ENCODE measurements at regions not wholly inside any gene's neighbourhood (a gene's known extent, or its start where the extent isn't known, plus 50 kb on each side); places are given as distances from the start of the nearest gene placed in this dataset.

- TF ChIP-seq CTCF (conservative IDR thresholded peaks at IDR 0.05) = no peak
- H3K27me3 Mint-ChIP-seq = peaks cover 2% of the 10 kb centered on the region
- H3K9me3 Mint-ChIP-seq = peaks cover 4% of the 10 kb centered on the region
- H3K4me1 Mint-ChIP-seq (ENCODE audit: unreplicated experiment) = peaks cover 35% of the 10 kb centered on the region
- no peak overlapping the region for H3K4me3 Mint-ChIP-seq
- H3K36me3 Mint-ChIP-seq = peaks cover 3% of the 10 kb centered on the region
- no peak for DNase-seq (ENCODE audit: extremely low spot score, unreplicated experiment)
- H3K27ac Mint-ChIP-seq = no peak overlapping the region
These were observed 670.5 kb upstream of the USP24 start for GRCh38 chr1:55885619-55886018.

GRCh38 chr1:55882931-55883330 lies 667.8 kb upstream of the USP24 start:
- H3K4me3 Mint-ChIP-seq = no peak overlapping the region
- peaks cover 20% of the 10 kb centered on the region for H3K27me3 Mint-ChIP-seq
- H3K4me1 Mint-ChIP-seq (ENCODE audit: unreplicated experiment) = peaks cover 35% of the 10 kb centered on the region
- no peak overlapping the region for H3K27ac Mint-ChIP-seq
- peaks cover 4% of the 10 kb centered on the region for H3K9me3 Mint-ChIP-seq
- H3K36me3 Mint-ChIP-seq = peaks cover 3% of the 10 kb centered on the region
- TF ChIP-seq CTCF (conservative IDR thresholded peaks at IDR 0.05) = no peak
- no peak for DNase-seq (ENCODE audit: extremely low spot score, unreplicated experiment)

GRCh38 chr1:55879346-55879745 lies 664.2 kb upstream of the USP24 start:
- peaks cover 36% of the 10 kb centered on the region for H3K27me3 Mint-ChIP-seq
- H3K36me3 Mint-ChIP-seq = no peaks in the 10 kb centered on the region
- peaks cover 21% of the 10 kb centered on the region for H3K4me1 Mint-ChIP-seq (ENCODE audit: unreplicated experiment)
- no peak overlapping the region for H3K4me3 Mint-ChIP-seq
- no peak for DNase-seq (ENCODE audit: extremely low spot score, unreplicated experiment)
- TF ChIP-seq CTCF (conservative IDR thresholded peaks at IDR 0.05) = no peak
- peaks cover 4% of the 10 kb centered on the region for H3K9me3 Mint-ChIP-seq
- H3K27ac Mint-ChIP-seq = no peak overlapping the region

DNA sequence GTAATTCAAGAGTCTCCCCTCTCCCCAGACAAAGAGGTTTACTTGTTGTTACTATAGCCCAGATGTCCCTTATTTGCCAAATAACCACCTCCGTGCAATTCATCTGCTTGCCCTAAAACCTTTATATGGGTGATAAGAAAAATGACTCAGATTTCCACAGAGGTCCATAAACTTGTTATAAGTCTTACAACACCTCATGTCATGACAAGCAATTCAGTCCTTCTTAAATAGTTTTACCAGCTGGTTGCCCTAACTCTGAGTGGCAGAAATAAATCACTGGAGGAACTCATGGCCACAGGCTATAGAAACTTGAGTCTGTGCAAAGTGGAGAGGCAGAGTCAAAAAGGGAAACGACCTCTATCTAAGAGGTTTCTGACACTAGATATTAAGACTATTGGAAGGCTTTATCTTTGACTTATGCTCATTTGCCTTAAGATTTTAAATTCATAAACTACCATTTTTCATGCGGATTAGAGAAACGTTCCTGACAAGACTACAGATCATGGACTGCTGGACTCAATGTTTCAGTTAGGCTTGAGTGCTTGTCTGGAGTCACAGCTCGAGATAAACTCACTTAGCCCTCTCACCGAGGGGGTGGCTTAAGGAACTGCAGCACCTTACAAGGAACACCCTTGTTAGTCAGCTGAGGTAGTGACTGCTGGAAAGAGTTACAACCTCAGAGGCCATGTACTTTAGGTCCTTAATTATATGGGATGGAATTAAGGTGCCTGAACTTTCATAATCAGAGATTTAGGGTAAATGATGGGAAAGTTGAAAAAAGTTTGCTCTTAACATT lies 662.5 kb upstream of the USP24 start:
- peaks cover 28% of the 10 kb centered on the region for H3K4me1 Mint-ChIP-seq (ENCODE audit: unreplicated experiment)
- no peak for DNase-seq (ENCODE audit: extremely low spot score, unreplicated experiment)
- peaks cover 44% of the 10 kb centered on the region for H3K27me3 Mint-ChIP-seq
- H3K36me3 Mint-ChIP-seq = no peaks in the 10 kb centered on the region
- no peak for TF ChIP-seq CTCF (conservative IDR thresholded peaks at IDR 0.05)
- no peak overlapping the region for H3K27ac Mint-ChIP-seq
- H3K4me3 Mint-ChIP-seq = no peak overlapping the region
- peaks cover 3% of the 10 kb centered on the region for H3K9me3 Mint-ChIP-seq

- peaks cover 32% of the 10 kb centered on the region for H3K4me1 Mint-ChIP-seq (ENCODE audit: unreplicated experiment)
- no peaks in the 10 kb centered on the region for H3K36me3 Mint-ChIP-seq
- DNase-seq (ENCODE audit: extremely low spot score, unreplicated experiment) = no peak
- H3K9me3 Mint-ChIP-seq = no peaks in the 10 kb centered on the region
- H3K27ac Mint-ChIP-seq = no peak overlapping the region
- H3K4me3 Mint-ChIP-seq = no peak overlapping the region
- H3K27me3 Mint-ChIP-seq = peaks cover 47% of the 10 kb centered on the region
- TF ChIP-seq CTCF (conservative IDR thresholded peaks at IDR 0.05) = no peak
These were observed 661.3 kb upstream of the USP24 start for GRCh38 chr1:55876276-55877060.
